GM12872 (cell line): ENCODE measurements at regions not wholly inside any gene's neighbourhood (a gene's known extent, or its start where the extent isn't known, plus 50 kb on each side); places are given as distances from the start of the nearest gene placed in this dataset.

Experiments used
- TF ChIP-seq, protein P1 (sequence below): IDR thresholded peaks from 3 replicates; pipeline ENCODE4 v1.5.1; 2011; ENCODE audit warnings: low read depth, mild to moderate bottlenecking, low read length, moderate library complexity; ENCODE audit not compliant: insufficient read depth

DNA sequence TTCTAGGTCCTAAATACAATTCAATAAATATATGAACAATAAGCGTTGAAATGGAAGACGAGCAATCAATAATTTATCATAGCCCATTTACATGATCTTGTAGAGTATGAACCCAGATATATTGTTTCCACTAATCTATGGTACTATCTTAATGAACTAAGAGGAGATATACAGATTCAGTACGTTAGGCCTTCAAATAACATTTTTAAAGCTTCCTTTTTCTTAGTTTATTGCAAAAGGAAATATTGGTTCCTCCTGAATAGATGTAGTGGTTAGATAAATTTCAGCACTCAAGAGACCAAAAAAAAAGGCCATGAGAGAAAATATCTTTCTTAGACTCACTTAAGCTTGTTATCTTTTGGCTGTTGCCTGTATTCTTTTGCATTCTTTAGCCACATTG lies 147.5 kb upstream of the PITX2 start:
- TF ChIP-seq, protein P1, sequence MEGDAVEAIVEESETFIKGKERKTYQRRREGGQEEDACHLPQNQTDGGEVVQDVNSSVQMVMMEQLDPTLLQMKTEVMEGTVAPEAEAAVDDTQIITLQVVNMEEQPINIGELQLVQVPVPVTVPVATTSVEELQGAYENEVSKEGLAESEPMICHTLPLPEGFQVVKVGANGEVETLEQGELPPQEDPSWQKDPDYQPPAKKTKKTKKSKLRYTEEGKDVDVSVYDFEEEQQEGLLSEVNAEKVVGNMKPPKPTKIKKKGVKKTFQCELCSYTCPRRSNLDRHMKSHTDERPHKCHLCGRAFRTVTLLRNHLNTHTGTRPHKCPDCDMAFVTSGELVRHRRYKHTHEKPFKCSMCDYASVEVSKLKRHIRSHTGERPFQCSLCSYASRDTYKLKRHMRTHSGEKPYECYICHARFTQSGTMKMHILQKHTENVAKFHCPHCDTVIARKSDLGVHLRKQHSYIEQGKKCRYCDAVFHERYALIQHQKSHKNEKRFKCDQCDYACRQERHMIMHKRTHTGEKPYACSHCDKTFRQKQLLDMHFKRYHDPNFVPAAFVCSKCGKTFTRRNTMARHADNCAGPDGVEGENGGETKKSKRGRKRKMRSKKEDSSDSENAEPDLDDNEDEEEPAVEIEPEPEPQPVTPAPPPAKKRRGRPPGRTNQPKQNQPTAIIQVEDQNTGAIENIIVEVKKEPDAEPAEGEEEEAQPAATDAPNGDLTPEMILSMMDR = no peak

DNA sequence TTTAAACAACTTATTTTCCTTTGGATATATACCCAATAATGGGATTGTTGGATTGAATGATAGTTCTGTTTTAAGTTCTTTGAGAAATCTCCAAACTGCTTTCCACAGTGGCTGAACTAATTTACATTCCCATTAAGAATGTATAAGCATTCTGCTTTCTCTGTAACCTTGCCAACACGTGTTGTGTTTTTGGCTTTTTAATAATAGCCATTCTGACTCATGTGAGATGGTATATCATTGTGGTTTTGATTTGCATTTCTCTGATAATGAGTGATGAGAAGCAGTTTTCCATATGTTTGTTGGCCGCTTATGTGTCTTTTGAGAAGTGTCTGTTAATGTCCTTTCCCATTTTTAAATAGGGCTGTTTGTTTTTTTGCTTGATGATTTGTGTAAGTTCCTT lies 155.6 kb upstream of the PITX2 start:
- TF ChIP-seq, protein P1 = no peak

DNA sequence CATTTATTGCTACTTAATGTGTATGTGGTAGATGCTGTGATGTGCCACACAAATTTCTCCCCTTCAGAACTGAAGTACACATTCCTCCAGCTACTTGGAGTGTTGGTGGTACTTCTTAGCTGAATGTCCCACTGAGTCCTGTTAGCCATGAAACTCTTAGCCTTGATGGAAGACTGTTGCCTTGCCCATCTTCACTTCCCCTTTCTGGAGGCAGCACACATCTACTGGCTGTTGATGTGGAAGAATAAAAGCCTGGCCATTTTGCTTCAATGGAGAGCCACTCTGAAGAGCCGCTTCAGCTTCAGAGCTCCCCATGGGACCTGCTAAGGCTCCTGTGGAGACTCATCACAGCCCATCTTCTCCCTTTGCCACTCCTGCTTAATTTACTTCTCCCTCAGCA lies 157.7 kb upstream of the PITX2 start:
- TF ChIP-seq, protein P1 = no peak

DNA sequence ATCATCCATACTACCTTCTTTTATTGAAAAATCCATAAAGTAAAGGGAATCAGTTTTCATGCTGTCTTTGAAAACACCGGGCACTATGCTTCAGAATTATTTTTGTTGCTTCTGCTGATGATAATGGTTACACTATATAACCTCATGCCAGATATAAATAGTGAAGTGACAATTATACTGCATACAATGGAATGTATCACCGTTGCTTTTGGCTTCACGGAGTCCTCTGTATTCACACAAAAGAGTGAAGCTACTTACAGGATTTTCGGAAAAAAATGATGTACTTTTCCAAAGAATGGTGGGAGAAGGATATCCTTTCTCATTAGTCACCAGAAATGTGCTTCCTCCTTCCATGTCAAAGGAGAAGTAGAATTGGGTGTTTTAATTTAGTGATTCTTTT lies 159.1 kb upstream of the PITX2 start:
- TF ChIP-seq, protein P1 = no peak

DNA sequence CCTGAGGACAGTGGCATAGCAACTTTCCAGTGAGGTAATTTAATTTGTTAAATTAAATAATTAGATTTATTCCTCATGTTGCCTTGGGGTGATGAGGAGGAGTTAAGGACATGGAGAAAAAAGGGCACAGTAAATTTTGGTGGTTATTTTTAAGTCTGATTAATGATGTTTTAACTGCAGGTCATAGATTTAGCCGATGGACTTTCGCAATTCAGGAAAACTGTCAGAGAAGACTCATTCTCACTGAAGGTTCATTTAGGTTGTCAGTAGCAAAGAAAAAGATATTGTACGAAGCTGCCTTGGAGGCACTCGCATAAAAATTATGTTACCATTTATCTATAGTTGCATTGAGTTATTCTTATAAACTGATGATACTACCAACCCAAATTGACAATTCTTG lies 164.2 kb upstream of the PITX2 start:
- TF ChIP-seq, protein P1 = no peak

DNA sequence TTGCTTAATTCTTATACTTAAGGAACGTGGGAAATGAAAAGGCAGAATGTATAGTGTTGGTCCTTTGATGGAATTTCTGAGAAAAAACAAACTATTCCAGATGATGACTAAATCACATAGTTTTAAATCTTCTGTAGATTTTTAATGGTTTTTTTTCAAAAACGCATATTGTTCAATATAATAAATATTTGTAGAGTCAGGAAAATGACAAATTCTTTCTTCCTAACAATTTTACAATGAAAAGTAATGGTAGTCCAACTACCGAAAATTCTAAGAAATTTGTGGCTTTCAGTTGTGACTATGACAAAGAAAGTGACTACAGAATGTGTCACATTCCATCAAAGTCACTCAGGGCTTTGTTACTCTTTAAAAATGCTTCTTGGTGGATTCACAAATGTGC lies 164.8 kb upstream of the PITX2 start:
- TF ChIP-seq, protein P1 = no peak

DNA sequence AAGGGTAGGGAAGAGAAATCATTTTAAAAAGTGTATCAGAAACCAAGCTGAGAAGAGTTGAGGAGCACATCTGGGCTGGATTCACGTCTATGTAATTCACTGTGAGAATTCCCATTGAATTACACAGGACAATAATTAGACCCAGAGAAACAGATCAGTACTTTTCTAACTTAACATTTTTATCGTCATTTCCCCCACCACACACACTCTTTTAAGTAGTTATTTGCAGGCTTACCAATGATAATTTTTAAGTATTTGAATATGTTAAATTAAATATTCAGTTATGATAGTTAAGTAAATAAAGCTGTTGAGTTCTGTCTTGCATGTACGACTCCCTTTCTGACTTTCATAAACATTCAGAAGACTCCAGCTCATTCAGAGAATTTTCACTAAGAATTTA lies 165.4 kb upstream of the PITX2 start:
- TF ChIP-seq, protein P1 = no peak

DNA sequence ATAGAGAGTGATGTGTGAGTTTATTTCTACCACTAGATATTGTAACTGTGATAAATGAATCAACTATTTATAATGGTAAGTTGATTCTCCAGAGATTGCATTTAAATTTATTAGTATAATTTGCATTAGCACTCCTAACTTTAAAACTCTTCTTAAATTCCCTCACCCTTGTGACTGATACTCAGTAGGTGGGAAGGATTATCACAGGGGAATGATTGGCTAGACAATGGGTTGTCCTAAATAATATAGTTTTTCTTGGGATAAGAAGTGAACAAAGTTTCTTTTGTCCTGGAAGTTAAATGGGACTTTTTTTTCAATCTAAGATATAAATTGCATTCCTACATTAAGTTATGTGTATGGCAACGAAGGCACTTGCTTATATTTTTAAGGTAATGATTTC lies 169.2 kb upstream of the PITX2 start:
- TF ChIP-seq, protein P1 = no peak
